Suprapubic skin (tissue), 4 donors: ENCODE measurements at regions not wholly inside any gene's neighbourhood (a gene's known extent, or its start where the extent isn't known, plus 50 kb on each side); places are given as distances from the start of the nearest gene placed in this dataset.

Source experiments
- DNase-seq, 2 donors: peaks; one replicate each; pipeline ENCODE4 v3.0.0-alpha.2; 2019; ENCODE audit warnings: low spot score in 2 of 2
- H3K27ac ChIP-seq: fragments of 200-600 bp; sonication (generic); one replicate; pipeline ENCODE4 v1.5.1; 2019
- H3K27me3 ChIP-seq: fragments of 200-600 bp; sonication (generic); one replicate; pipeline ENCODE4 v1.5.1; 2019
- H3K36me3 ChIP-seq: fragments of 200-600 bp; sonication (generic); one replicate; pipeline ENCODE4 v1.5.1; 2019
- H3K4me1 ChIP-seq: fragments of 200-600 bp; sonication (generic); one replicate; pipeline ENCODE4 v1.5.1; 2019
- H3K4me3 ChIP-seq: fragments of 200-600 bp; sonication (generic); one replicate; pipeline ENCODE4 v1.5.1; 2019; ENCODE audit warnings: mild to moderate bottlenecking
- H3K9me3 ChIP-seq: fragments of 200-600 bp; sonication (generic); one replicate; pipeline ENCODE4 v1.5.1; 2019
- EP300 ChIP-seq: sonication (generic); formaldehyde crosslinking; IDR thresholded peaks from one replicate; pipeline ENCODE4 v1.6.1; 2017; ENCODE audit warnings: antibody characterized with exemption
- POLR2A ChIP-seq, 2 donors: fragments of 450-650 bp; IDR thresholded peaks; one replicate each; pipeline ENCODE4 v1.6.1; 2017; ENCODE audit warnings: antibody characterized with exemption in 2 of 2, mild to moderate bottlenecking in 2 of 2, moderate library complexity in 2 of 2
- POLR2AphosphoS5 ChIP-seq, 3 donors: sonication (generic); formaldehyde crosslinking; IDR thresholded peaks; one replicate each; pipeline ENCODE4 v1.6.1; 2017; ENCODE audit warnings: antibody characterized with exemption in 3 of 3
- WGBS: methylation state at CpG from one replicate; pipeline ENCODE4 v1.1.5; 2018; 5-methylcytosine and 5-hydroxymethylcytosine counted together
- TF ChIP-seq, protein P1 (sequence below), 2 donors: fragments of 200-600 bp in 1 of 2; fragments of 450-650 bp in 1 of 2; sonication (generic) in 1 of 2; IDR thresholded peaks; one replicate each; pipeline ENCODE4 v1.5.1; 2016 to 2019; ENCODE audit warnings: antibody characterized with exemption in 2 of 2, mild to moderate bottlenecking in 1 of 2, moderate library complexity in 1 of 2

DNA sequence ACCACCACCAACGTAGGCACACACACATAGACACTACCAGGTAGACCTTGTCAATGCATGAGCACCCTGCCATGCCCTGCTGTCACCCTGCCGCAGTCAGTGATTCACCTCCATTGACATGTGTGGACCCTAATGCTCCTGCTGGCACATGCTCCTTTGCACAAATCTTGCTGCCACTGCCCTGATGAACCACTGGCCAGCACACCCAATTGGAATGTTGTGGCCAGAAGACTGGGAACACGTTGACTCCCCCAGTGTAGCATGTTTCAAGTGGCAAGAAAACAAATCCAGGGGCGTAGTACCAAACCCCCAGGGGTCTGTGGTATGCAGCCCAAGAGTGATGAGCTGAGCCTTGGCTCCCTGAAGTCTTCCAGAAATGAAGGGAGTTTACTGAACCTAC is 486.4 kb upstream of the KIF2B start:
- no peaks in the 10 kb centered on the region for H3K4me1 ChIP-seq
- no peaks in the 10 kb centered on the region for H3K36me3 ChIP-seq
- WGBS = 80% methylated on average over 3 of the region's 4 CpGs
- no peak overlapping the region for H3K27ac ChIP-seq
- H3K4me3 ChIP-seq = no peak overlapping the region
- no peak for DNase-seq
- H3K9me3 ChIP-seq = no peaks in the 10 kb centered on the region
- no peaks in the 10 kb centered on the region for H3K27me3 ChIP-seq
- no peak for TF ChIP-seq POLR2AphosphoS5 (IDR thresholded peaks at IDR 0.05)
- no peak for TF ChIP-seq POLR2A (IDR thresholded peaks at IDR 0.05)

DNA sequence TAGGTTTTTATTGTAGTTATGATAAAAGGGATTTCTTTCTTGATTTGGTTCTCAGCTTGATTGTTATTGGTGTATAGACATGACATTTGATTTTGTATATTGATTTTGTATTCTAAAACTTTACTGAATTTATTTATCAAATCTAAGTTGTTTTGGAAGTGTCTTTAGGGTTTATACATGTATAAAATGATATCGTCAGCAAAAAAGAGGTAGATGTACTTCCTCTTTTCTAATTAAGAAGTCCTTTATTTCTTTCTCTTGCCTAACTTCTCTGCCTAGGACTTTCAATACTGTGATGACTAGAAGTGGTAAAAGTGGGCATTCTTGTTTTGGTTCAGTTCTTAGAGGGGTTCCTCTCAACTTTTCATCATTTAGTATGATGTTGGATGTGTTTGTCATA is 487.3 kb upstream of the KIF2B start:
- TF ChIP-seq EP300 = no peak
- 92% methylated on average over 1 of the region's 1 CpG for WGBS
- no peaks in the 10 kb centered on the region for H3K4me1 ChIP-seq
- H3K36me3 ChIP-seq = no peaks in the 10 kb centered on the region
- no peaks in the 10 kb centered on the region for H3K9me3 ChIP-seq
- no peak overlapping the region for H3K4me3 ChIP-seq
- no peak overlapping the region for H3K27ac ChIP-seq
- no peak for DNase-seq
- no peaks in the 10 kb centered on the region for H3K27me3 ChIP-seq

DNA sequence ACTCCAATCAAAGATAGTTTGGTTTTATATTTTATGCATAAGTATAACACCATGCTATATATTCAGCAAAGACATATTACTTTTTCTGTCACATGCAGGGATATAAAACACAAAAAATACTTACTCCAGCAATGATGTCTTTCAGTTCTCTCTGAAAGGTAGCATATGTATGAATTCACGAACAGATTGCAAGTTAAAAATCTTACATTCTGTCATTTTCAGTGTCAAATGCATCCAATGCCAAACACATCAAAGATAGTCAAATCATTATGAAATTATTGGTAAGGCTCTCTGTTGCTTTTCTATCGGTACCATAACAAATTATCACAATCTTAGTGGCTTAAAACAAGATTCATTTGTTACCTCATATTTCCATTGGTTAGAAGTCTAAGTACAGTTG is 492.0 kb upstream of the KIF2B start:
- no peak overlapping the region for H3K27ac ChIP-seq
- 79% methylated on average over 2 of the region's 2 CpGs for WGBS
- DNase-seq = no peak
- H3K27me3 ChIP-seq = no peaks in the 10 kb centered on the region
- no peaks in the 10 kb centered on the region for H3K4me1 ChIP-seq
- H3K9me3 ChIP-seq = no peaks in the 10 kb centered on the region
- no peaks in the 10 kb centered on the region for H3K36me3 ChIP-seq
- no peak for TF ChIP-seq EP300
- no peak for TF ChIP-seq POLR2A (IDR thresholded peaks at IDR 0.05)
- TF ChIP-seq POLR2AphosphoS5 (IDR thresholded peaks at IDR 0.05) = no peak
- TF ChIP-seq, protein P1, sequence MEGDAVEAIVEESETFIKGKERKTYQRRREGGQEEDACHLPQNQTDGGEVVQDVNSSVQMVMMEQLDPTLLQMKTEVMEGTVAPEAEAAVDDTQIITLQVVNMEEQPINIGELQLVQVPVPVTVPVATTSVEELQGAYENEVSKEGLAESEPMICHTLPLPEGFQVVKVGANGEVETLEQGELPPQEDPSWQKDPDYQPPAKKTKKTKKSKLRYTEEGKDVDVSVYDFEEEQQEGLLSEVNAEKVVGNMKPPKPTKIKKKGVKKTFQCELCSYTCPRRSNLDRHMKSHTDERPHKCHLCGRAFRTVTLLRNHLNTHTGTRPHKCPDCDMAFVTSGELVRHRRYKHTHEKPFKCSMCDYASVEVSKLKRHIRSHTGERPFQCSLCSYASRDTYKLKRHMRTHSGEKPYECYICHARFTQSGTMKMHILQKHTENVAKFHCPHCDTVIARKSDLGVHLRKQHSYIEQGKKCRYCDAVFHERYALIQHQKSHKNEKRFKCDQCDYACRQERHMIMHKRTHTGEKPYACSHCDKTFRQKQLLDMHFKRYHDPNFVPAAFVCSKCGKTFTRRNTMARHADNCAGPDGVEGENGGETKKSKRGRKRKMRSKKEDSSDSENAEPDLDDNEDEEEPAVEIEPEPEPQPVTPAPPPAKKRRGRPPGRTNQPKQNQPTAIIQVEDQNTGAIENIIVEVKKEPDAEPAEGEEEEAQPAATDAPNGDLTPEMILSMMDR (IDR thresholded peaks at IDR 0.05) = no peak
- no peak overlapping the region for H3K4me3 ChIP-seq

DNA sequence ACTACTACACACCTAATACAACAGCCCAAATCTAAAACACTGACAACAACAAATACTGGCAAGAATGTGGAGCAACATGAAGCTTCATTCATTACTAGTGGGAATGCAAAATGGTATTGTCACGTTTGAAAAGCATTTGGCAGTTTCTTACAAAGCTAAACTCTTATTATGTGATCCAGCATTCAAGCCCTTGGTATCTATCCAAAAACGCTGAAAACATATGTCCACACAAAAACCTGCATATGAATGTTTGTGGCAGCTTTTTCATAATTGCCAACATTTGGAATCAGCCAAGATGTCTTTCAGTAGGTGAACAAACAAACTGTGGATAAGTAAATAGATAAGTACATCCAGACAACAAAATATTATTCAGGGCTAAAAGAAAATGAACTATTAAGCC is 501.1 kb upstream of the KIF2B start:
- no peak for DNase-seq
- H3K9me3 ChIP-seq = no peaks in the 10 kb centered on the region
- H3K27me3 ChIP-seq = no peaks in the 10 kb centered on the region
- no peak overlapping the region for H3K27ac ChIP-seq
- 45% methylated on average over 2 of the region's 2 CpGs for WGBS
- no peaks in the 10 kb centered on the region for H3K4me1 ChIP-seq
- no peaks in the 10 kb centered on the region for H3K36me3 ChIP-seq
- TF ChIP-seq, protein P1 (IDR thresholded peaks at IDR 0.05) = no peak
- TF ChIP-seq POLR2A (IDR thresholded peaks at IDR 0.05) = no peak
- TF ChIP-seq POLR2AphosphoS5 (IDR thresholded peaks at IDR 0.05) = no peak
- TF ChIP-seq EP300 = no peak
- H3K4me3 ChIP-seq = no peak overlapping the region

DNA sequence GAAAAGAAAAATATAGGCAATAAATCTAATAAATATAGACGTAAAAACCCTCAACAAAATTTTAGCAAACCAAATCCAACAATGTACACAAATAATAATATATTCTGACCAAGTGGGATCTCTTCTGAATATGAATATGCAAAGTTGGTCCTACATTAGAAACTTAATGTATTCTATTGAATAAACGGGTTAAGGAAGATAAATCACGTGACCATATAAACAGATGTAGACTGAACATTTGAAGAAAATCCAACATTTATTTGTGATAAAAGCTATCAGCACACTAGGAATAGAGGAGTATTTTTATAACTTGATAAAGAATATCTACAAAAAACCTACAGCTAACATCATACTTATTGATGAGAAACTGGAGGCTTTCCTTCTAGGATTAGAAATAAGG is 502.8 kb upstream of the KIF2B start:
- 89% methylated on average over 3 of the region's 3 CpGs for WGBS
- no peak overlapping the region for H3K4me3 ChIP-seq
- no peaks in the 10 kb centered on the region for H3K4me1 ChIP-seq
- H3K36me3 ChIP-seq = no peaks in the 10 kb centered on the region
- DNase-seq = no peak
- H3K27ac ChIP-seq = no peak overlapping the region
- no peaks in the 10 kb centered on the region for H3K27me3 ChIP-seq
- TF ChIP-seq, protein P1 (IDR thresholded peaks at IDR 0.05) = no peak
- TF ChIP-seq POLR2A (IDR thresholded peaks at IDR 0.05) = no peak
- TF ChIP-seq EP300 = no peak
- no peak for TF ChIP-seq POLR2AphosphoS5 (IDR thresholded peaks at IDR 0.05)
- H3K9me3 ChIP-seq = no peaks in the 10 kb centered on the region

DNA sequence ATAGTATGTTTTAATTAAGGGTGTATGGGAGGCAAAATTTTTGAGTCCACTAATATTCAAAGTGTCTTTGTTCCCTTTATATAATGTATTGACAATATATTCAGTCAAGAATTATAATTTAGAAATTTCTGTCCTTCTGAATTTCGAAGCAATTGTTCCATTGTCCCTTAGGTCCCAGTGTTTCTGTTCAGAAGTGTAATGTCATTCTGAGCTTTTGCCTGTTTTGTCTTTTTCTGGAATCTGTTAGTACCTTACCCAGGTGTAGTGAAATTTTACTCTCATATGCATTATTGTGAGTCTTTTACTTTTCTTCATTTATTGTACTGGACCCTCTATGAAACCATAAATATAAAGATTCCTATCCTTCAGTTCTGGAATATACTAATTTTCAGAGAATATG is 505.7 kb upstream of the KIF2B start:
- no peak overlapping the region for H3K4me3 ChIP-seq
- DNase-seq = no peak
- no peak overlapping the region for H3K27ac ChIP-seq
- H3K9me3 ChIP-seq = no peaks in the 10 kb centered on the region
- no peaks in the 10 kb centered on the region for H3K4me1 ChIP-seq
- no peaks in the 10 kb centered on the region for H3K27me3 ChIP-seq
- no peaks in the 10 kb centered on the region for H3K36me3 ChIP-seq
- WGBS = 77% methylated on average over 1 of the region's 1 CpG
- no peak for TF ChIP-seq POLR2AphosphoS5 (IDR thresholded peaks at IDR 0.05)
- TF ChIP-seq, protein P1 (IDR thresholded peaks at IDR 0.05) = no peak
- TF ChIP-seq POLR2A (IDR thresholded peaks at IDR 0.05) = no peak
- no peak for TF ChIP-seq EP300
